ENCODE measurements at regions not wholly inside any gene's neighbourhood (a gene's known extent, or its start where the extent isn't known, plus 50 kb on each side); places are given as distances from the start of the nearest gene placed in this dataset.

DNA sequence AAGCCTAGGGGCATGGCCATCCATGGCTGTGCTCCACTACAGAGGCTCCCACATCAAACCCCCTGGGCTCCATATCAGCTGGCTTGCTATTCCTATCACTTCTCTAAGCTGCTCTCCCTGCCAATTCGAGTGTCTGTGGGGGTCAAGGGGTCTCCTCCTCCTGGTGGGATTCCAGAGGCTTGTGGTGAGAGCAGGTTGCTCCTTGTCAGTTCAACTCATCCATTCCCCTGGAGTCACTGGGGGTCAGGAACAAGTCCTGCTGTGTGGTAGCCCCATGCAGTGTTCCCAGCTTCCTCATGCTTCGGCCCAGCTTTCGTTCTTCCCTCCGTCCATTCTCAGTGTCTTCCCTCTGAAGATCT, 86.6 kb upstream of the UNC5B start:
- DNase-seq, result no peak

DNA sequence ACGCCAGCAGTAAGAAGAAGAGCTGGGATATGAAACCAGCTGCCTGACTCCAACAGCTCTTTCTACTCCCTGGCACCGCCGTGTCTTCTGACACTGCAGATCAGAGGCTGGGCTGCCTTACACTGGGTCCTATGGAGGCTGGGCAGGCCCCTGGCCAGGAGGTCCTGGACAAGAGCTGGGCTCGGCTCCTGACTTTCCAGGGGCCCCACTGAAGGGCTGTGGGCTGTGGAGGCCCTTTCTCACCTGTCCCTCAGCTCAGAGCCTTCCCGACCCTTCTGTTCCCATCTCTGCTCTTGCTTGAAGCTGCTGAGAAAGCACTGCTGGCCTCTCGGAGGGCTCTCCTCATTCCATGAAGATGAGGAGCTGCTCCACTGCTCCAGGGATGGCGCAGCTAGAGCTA, 85.9 kb upstream of the UNC5B start:
- no peak for DNase-seq

DNA sequence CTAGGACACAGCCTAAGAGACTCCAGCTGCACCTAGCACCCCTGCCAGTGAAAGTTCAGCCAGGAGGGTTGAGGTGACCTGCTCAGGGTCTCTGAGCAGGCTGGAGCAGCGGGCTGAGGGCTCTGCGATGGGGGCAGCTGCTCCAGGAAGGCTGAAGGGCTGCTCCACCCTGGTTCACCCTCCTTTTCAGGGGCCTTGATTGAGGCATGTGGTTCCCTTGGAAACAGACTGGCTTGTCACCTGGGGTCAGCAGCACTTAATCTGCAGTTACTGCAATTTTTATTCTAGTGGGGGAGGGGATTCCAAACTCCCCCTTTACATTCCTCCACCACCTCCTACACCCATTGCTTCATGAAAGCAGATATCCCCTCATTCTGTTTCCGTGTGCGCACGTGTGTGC, 85.3 kb upstream of the UNC5B start:
- DNase-seq, result no peak

DNA sequence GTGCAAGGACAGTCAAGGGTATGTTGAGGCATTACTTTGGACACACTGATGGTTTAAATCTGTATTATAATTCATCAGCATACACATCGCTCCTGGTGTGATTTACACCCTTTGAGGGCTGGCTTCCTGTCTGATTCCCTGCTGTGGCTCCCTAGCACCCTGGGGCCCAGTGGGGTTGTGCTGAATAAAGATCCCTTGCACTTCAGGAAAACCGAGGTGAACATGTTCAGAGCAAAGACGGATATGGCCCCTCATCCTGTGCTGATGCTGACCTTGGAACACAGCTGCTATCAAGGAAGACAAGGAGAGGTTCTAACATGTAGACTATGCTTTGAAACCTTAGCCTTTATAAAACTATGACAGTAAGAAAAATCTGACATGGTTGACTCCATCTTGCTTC, 84.6 kb upstream of the UNC5B start:
- no peak for DNase-seq

DNA sequence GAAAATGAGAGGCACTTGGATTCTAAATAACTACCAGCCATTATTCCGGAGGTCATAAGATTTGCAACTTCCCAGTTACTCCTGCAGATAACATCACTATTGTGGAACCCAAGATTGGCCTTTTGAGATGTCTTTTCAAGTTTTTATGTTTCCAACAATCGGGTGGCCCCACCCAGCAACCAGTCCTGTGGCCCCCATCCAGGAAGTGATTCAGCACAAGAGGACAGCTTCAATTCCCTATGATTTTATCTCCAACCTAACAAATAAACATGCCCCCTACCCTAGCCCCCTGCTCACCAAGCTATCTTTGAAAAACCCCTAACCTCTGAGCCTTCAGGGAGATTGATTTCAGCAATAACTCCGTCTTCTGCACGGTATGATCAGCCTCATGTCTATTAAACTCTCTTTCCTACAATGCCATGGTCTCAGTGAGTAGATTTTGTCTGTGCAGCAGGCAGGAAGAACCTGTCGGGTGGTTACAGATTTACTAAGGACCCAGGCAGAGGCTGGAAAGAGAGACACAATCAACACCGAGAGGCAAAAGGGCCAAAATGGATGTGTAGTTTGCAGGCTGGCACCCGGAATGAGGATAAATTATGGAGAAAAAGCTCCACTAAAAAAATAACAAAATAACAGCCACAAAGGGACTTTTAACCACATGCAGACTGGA, 83.9 kb upstream of the UNC5B start:
- DNase-seq, result no peak

DNA sequence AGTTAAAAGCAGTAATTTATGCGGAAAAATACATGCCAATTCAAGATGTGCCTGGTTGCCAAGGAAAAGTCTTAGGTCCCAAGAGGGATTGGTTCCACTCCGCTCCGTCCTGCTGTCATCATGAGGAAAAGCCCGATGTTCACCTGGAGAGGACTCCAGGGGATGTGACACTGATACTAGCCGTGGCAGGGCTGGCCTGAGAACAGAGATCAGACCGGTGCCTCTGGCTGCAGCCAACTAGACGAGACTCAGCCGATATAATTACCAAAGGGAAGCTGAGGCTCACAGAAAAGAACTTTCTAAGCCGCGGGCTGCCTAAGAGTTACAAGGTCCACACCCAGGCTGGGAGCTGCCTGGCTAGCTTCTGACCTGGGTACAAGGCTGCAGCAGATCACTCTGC, 81.3 kb upstream of the UNC5B start:
- no peak for DNase-seq

DNA sequence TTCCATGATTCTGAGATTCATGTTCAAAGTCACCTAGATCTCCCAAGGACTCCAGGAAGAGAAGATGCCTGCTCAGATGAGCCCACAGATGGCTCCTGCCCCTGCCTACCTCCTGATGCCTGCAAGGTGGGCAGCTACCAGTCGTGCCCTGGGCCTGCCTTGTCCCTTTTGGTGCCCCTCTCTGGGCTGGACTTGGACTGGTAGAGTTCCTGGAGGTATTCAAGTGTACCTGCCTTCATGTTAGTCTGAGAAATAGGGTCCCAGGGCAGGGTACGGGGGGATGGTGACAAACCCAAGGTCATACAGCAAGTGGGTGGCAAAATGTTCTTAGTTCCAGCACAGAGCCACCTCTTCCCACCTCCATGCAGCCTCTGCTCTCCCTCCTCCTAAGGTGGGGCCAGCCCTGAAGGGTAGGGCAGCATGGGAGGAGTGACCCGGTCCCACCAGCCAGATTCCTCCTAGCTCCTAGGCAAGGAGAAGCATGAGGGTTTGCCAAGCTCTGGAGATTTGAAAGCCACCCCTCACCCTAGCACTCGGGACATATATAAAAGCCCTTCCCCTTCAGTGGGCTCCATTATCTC, 80.8 kb upstream of the UNC5B start:
- DNase-seq, result no peak

DNA sequence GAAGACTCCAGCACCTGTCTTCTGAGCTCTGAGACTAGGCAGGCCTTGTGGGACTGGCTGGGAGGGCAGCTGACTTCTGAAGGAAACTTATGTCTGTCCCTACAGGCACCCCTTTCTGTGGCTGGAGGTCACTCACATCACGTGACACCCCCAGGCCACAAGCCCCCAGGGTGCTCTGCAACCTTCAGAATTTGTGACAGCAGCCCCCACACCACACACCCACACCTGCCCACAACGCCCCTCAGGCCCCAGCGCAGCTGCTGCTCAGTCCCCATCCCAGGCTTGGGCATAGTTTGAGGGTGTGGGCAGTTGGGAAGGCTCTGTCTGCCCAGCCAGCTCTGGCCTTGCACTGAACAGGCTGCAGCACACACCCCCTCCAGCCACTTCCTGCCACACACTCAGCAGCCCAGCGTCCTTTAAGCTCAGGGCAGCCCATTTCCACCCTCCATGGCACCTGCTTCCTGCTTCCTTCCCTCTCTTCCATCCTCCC, 80.0 kb upstream of the UNC5B start:
- DNase-seq, result no peak

DNA sequence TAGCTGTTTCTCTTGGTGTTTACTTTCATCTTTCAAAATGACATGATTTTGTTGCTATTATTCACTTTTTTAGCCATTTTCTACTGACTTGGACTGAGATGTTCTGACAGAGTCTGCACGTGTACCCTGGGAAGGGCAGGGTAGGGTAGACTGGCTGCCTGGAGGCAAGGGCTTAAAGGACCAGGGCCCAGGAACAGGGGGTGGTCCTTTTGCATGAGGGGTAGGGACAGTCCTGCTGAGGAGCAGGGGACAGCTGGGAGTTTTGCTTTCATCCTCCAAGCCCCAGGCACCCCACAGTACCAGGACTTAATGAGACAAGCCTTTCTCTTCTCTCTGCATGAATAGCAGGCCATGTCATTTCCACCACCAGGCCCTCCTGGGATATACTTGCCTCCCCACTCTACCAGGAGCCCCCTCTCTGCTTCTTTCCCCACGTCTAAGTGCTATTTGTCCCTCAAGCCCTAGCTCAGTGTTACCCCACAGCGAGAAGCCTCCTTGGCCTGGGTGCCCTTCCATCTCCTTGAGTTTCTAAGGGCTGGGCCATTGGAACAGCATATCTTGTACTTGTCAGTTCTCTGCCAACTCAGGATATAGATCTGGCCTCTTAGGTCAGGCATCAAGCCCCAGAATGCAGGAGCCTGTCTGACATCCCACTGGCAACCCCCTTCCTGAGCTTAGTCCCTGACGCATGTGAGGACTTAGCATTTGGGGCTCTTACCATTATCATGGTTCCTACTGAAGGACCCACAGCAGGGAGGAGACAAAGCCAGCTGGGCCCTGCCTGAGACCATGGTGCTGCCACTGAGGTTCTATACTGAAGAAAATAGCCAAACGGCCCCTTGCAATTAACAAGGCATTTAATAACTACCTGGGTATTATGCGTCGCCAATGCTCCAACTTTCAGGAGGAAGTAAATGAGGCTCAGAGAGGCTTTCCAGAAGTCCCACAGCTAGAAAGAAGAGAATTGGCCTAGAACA, 78.4 kb upstream of the UNC5B start:
- DNase-seq, result no peak

DNA sequence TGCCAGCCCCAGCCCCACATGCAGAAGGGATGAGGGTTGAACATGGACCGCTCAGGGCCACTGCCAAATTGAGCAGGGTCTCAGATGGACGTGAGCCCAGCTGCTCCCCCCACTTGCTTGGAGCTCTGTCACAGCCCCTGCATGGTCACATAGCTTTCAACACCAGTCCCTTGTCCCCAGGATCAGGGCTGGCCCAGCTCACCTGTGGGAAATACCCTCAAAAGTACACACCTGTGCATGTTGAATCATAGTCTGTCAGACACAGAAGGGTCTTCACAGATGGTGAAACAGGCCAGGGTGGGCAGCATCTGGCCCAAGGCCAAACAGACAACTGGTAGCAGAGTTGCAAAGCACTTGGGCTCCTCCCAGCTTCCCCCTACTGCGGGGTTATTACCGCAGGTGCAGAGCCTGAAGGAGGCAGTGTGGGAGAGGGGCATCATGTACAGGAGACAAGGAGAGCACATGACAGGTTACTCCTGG, 77.6 kb upstream of the UNC5B start:
- peak; percentile 59 for DNase-seq

DNA sequence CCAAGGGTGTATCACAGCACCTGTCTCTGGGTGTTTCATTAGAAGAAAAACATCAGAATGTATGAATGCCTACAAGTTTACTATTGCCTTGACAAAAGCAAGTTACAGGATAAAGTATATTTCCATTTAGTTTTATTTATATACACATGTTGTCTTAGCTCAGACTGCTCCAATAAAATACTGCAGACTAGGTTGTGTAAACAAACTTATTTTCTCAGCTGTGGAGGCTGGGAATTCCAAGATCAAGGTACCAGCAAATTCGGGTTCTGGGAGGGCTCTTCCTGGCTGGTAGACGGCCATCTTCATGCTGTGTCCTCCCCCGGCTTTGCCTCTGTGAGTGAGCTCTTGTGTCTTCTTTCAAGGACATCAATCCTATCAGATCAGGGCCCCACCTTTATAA, 77.1 kb upstream of the UNC5B start:
- no peak for DNase-seq

DNA sequence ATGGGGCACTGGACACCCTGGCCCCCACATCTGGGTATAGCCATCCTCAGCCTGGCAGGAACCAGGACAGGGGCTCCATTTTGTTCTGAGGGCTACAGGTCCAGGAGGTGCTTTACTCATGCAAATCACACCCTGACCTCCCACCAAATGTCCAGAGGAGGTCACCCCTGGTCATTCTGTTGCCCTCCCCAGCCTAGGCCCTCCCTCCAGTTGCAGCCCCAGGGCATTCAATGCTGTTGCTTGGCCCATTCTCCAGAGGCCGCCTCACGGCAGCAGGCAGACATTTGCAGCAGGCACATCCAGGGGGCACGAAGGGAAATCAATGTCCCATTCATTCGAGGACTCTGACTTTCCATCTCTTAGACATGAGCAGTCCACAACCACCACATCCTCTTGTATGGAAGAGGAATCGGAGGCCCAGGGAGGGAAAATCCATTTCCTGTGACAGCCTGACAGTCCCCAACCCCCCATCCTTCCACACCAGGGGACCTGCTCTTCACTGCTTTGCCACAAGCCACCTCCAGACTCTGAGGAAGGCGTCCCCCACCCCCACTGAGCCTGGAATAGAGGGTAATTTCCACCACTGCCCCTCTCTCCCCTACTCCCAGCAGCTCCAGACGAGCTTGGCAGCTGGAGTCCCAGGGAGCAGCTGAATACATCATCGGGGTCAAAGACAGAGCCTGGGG, 76.2 kb upstream of the UNC5B start:
- no peak for DNase-seq

DNA sequence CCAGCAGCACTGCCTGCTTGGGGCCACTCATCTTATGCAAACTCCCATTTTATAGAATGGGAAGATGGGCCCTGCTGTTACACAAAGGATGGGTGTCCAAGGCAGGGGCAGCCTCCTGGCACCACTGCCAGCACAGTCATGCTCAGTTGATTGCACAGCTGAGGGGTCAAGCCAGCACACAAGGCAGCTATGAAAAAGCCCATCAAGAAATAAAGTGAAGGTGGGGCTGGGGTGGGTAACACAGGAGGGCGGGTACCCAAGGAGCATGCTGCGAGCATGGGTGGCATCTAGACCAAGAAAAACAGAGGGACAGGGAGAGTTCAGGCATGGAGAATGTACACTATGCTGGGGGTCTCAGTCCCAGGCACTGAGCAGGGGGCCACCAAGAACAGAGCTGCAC, 74.7 kb upstream of the UNC5B start:
- DNase-seq, result no peak

DNA sequence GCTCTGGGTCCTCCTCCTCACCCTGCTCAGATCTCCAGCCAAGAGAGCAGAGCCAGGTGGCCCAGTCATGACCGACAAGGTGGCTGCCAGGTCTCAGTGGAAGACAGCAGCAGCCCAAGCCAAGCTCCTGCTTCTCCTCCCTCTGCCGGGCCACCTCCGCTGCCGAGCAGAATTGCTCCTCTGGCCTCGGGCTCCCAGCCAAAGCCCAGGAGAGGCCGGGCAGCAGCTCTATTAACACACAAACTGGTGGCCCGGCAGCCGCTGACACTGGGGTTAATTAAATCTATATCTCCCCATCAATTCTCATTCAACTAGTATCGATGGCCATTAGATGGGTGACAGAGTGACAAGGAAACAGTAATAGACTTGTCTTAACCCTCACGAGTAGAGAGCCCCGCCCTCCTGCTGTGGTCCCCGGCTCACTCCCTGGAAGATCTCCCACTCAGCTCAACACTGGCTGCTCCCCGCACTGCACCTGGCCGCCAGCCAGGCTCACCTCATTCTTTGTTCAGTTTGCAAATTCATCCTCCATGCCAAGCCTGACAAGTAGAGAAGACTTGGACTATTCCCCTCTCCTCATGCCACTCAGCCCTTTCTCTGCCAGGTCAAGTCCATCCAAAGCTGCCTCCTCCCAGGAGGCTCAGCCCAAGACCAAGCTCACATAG, 74.1 kb upstream of the UNC5B start:
- no peak for DNase-seq

DNA sequence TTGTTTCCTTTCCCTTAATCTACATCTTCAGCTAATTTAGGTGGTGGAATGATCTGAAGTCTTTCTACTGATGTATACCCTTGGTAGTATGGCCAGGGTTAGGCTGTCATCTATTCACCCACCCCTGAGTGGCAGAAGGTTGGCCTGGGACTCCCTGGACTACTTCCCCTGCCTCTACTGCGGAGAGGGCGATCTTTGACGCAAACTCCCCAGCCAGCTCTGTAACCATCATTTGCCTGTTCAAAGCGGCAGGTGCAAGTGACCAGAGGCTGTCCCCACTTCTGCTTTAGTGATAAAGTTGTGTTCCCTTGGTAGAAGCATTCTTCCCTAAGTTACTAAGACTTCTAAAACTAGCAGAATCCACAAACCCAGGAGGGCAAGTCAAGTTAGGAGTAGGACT, 70.8 kb upstream of the UNC5B start:
- no peak for DNase-seq

DNA sequence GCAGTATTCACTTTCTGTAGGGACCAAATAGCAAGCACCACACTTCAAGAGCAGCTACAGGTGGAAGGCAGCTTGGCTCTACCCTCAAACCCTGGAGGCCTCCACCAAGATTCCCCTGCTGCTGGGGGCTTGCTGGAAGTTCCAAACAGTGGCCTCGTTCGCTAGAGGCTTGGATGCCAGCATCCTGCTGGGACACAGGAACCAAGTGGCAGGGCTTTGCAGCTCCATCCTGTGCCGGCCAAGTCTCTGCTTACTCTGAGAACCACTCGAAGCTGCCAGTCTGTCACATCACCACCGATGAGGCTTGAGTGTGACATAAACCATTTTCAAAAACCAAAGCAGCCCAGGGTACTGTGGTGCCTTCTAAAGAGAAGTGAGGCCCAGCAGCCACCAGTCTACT, 69.2 kb upstream of the UNC5B start:
- DNase-seq, result no peak

DNA sequence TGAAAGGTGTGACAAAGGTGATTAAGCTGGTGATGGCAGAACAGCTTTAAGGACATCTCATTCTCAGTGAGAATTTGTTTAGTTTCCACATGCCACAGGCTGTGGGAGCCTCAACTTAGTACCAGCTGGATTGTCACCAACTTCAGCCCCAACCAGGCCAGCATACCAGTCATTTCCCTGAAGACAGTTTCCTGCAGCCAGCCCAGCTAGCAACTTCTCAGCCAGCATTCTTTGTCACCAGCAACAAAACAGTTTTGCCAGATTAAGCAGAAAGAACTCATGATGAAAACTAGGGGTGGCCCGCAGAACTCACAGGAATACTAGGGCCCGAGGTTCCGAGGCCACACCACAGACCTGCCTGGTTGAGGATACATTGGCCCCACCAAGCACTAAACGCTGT, 68.8 kb upstream of the UNC5B start:
- DNase-seq, result no peak

DNA sequence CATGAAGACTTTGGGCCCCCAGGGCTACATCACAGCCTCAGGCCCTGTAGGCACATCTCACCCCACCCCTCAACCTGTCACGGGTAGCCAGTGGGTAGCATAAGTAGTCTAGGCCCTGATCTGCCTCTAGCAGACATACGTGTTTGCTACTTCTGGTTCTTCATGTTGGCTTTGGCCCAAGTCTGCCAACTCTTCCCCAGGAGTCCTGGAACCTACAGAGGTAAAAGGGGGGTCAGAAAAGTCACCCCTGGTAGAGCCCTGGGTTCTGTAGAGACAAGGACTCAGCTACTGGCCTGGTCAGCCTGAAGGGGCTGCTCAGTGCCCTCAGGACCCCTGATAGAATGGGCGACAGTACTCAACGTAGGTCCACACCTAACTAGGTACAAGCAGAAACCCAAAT, 67.5 kb upstream of the UNC5B start:
- no peak for DNase-seq

DNA sequence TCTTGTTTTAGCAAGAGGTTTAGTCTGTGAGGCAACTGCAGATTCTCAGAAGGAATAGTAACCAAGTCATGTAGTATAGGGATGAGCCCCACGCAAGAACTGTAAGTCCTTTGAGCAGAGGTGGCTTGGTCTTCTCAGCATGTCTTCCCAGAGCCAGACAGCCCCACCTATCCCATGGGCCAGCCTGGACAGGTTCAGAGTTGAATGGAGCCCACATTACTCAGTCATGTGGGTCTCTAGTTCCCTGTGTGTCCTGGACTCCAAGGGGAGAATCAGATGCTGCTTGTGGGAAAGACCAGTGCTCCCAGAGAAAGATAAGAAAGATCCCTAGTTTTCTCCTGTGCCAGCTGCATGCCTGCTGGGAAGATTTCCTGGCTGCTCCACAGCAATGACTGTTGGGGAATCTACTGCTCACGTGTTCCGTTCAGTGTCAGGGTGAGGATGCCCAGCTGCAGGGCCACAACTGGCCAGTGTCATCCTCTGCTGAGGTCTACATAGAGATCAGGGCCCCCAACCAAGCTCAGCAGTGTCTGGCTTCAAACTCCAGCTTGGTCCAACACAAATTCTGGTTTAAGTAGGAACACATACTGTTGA, 66.9 kb upstream of the UNC5B start:
- DNase-seq, result no peak

DNA sequence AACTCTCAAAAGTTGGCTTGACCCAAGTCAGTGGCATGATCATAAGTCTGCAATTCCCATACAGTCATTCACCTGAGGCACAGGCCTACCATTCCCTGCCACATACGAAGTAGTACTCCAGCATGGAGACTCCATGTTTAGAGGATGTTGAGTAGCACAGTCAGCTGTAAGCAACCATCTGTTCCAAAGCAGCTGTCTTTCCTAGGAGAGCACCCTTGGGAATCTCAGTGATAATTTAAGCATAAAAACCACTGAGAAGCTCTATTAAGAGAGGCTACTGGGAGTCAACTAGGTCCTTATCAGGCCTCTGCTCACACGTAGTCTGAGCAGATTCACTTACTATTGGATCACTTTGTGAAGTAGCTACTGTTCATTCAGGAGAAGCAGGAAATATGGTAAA, 61.6 kb upstream of the UNC5B start:
- peak; percentile 75 for DNase-seq

DNA sequence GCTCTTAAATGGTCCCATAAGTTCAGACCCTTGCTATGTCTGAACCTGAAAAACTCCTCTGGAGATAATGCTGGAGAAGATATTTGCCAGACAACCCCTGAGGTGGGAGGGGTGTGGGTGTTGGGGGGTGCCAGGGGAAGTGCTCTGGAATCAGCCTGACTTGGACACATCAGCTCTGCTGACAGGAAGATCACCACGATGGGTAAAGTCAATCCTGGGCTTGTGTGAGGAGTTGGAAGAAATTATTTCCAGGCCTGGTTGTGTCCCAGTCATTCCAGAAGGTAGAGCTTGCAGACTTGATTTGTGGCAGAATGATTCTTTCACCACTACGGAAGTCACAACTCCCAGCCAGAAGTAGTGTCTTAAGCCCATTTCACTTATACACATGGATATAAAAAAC, 60.3 kb upstream of the UNC5B start:
- no peak for DNase-seq

DNA sequence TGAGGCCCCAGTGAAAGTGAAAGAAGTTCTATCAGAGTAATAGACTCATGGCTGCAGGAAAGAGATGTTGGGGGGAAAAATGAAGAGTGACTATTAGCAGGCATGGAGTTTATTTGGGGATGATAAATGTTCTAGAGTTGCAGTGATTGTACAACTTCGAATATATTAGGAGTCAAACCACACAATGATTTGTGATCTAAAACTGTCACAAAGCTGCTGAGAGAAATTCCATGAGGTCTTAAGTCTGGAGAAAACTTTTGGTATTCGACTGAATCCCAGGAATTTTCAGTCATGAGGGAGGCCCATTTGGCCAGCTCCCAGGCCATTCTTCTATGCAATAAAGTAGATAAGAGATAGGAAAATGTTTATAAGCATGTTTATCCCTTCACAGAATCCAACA, 55.9 kb upstream of the UNC5B start:
- no peak for DNase-seq

Data from tongue (tissue), 1 donor.